Caco-2 (cell line): ENCODE measurements at regions not wholly inside any gene's neighbourhood (a gene's known extent, or its start where the extent isn't known, plus 50 kb on each side); places are given as distances from the start of the nearest gene placed in this dataset.
"Not testable (repeated sequence)": the region's sequence is repeated elsewhere in the genome, so short reads cannot be mapped to it uniquely, and the experiment has no call there.

Experiments used
- BruUV-seq: library from RNA; stranded (reverse); fragments of 400-500 nt; replicated peaks from 2 replicates; lab custom pipeline; 2021; lab: Mats Ljungman, UMichigan
- CTCF ChIA-PET: fragments of 300-600 bp; sonication (Branson Sonifier 250); formaldehyde crosslinking; loops from one replicate; lab custom pipeline; 2022; ENCODE audit warnings: antibody characterized with exemption; lab: Charles Lee
- POLR2A ChIA-PET: fragments of 300-600 bp; sonication (Branson Sonifier 250); formaldehyde crosslinking; loops from one replicate; lab custom pipeline; 2022; ENCODE audit warnings: antibody characterized with exemption; lab: Charles Lee
- DNase-seq, 2 experiments: peaks; one replicate each; pipeline versions ENCODE4 v3.0.0 to v3.0.0-alpha.2; 2020 to 2022
- H3K27me3 ChIP-seq: replicated peaks from 2 replicates; pipeline ENCODE4 v1.6.0; 2011; ENCODE audit warnings: low read length; ENCODE audit not compliant: control insufficient read depth, insufficient read depth
- H3K36me3 ChIP-seq: 2 replicates; pipeline ENCODE4 v1.5.1; 2011; ENCODE audit warnings: low read length; ENCODE audit not compliant: control insufficient read depth, insufficient read depth
- H3K4me1 ChIP-seq: fragments of 250-450 bp; sonication (Bioruptor Pico); 2 replicates; pipeline ENCODE4 v1.5.1; 2020; ENCODE audit warnings: mild to moderate bottlenecking
- H3K4me3 ChIP-seq: 2 replicates; pipeline ENCODE4 v1.5.1; 2011; ENCODE audit warnings: low read depth, mild to moderate bottlenecking, control low read depth, low read length
- H3K9me3 ChIP-seq: fragments of 250-450 bp; sonication (Bioruptor Pico); 2 replicates; pipeline ENCODE4 v1.5.1; 2020; ENCODE audit warnings: mild to moderate bottlenecking, moderate library complexity
- H3K27ac Mint-ChIP-seq: one replicate; pipeline ENCODE4 v1.8.0; 2022; ENCODE audit warnings: mixed read lengths; ENCODE audit not compliant: unreplicated experiment
- H3K27me3 Mint-ChIP-seq: one replicate; pipeline ENCODE4 v1.8.0; 2022; ENCODE audit warnings: mixed read lengths; ENCODE audit not compliant: insufficient read depth, unreplicated experiment
- H3K36me3 Mint-ChIP-seq: one replicate; pipeline ENCODE4 v1.8.0; 2022; ENCODE audit warnings: mild to moderate bottlenecking, mixed read lengths; ENCODE audit not compliant: insufficient read depth, unreplicated experiment
- H3K4me1 Mint-ChIP-seq: one replicate; pipeline ENCODE4 v1.8.0; 2022; ENCODE audit warnings: low read depth, mixed read lengths; ENCODE audit not compliant: unreplicated experiment
- H3K4me3 Mint-ChIP-seq: one replicate; pipeline ENCODE4 v1.8.0; 2022; ENCODE audit warnings: mild to moderate bottlenecking, moderate library complexity, mixed read lengths; ENCODE audit not compliant: unreplicated experiment
- H3K9me3 Mint-ChIP-seq: one replicate; pipeline ENCODE4 v1.8.0; 2022; ENCODE audit warnings: mixed read lengths; ENCODE audit not compliant: unreplicated experiment
- intact Hi-C: fragments of 100-400 bp; cut with micrococcal nuclease; formaldehyde crosslinking; loops from one replicate; pipeline ENCODE4 v1.10.0; 2022; ENCODE audit not compliant: unreplicated experiment
- TF ChIP-seq, protein P1 (sequence below), 2 experiments: fragments of 200-600 bp in 1 of 2; IDR thresholded peaks; 1 replicate in 1 of 2; 2 replicates in 1 of 2; pipeline versions ENCODE4 v1.5.1 to v1.8.0; 2011 to 2022; ENCODE audit warnings: antibody characterized with exemption in 1 of 2, control low read depth in 1 of 2, inconsistent platforms in 1 of 2, low read depth in 1 of 2, low read length in 1 of 2, mild to moderate bottlenecking in 1 of 2, moderate library complexity in 1 of 2; ENCODE audit not compliant: insufficient read depth in 1 of 2, severe bottlenecking in 1 of 2, unreplicated experiment in 1 of 2

DNA sequence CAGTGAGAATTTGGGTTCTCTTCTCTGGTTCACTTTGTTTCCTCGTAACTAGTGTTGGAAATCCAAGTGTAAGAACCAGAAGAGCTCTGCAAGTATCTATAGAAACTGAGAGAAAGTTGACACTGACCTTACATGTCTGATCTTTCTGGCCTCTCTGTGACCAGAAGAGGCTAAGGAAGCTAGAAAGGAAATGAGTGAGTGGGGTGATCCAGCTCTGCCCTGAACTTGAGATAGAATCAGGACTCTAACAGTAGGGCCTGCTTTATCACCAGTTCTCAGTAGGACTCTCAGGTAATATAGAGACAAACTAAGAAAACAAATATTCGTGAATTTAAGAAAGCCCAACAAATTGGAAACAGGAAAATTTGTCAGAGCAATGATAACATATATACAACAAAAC lies 441.2 kb upstream of the ZNF804A start:
- Histone ChIP-seq H3K9me3 (no peaks in the 10 kb centered on the region), H3K27me3 (no peaks in the 10 kb centered on the region), H3K4me1 (no peaks in the 10 kb centered on the region), H3K4me3 (no peak overlapping the region), H3K36me3 (no peaks in the 10 kb centered on the region)
- Mint-ChIP-seq H3K4me1 (no peaks in the 10 kb centered on the region), H3K27me3 (no peaks in the 10 kb centered on the region), H3K27ac (no peak overlapping the region), H3K4me3 (no peak overlapping the region), H3K36me3 (no peaks in the 10 kb centered on the region), H3K9me3 (no peaks in the 10 kb centered on the region)
- BruUV-seq: no TSS peak
- TF ChIP-seq, protein P1, sequence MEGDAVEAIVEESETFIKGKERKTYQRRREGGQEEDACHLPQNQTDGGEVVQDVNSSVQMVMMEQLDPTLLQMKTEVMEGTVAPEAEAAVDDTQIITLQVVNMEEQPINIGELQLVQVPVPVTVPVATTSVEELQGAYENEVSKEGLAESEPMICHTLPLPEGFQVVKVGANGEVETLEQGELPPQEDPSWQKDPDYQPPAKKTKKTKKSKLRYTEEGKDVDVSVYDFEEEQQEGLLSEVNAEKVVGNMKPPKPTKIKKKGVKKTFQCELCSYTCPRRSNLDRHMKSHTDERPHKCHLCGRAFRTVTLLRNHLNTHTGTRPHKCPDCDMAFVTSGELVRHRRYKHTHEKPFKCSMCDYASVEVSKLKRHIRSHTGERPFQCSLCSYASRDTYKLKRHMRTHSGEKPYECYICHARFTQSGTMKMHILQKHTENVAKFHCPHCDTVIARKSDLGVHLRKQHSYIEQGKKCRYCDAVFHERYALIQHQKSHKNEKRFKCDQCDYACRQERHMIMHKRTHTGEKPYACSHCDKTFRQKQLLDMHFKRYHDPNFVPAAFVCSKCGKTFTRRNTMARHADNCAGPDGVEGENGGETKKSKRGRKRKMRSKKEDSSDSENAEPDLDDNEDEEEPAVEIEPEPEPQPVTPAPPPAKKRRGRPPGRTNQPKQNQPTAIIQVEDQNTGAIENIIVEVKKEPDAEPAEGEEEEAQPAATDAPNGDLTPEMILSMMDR (IDR thresholded peaks at IDR 0.05; ENCODE audit: insufficient read depth in 1 of 2, low read depth in 1 of 2, low read length in 1 of 2, severe bottlenecking in 1 of 2, unreplicated experiment in 1 of 2): no peak
- no peak for DNase-seq
- CTCF ChIA-PET: no interaction called here
- intact Hi-C loops: no loop called here
- POLR2A ChIA-PET: no interaction called here

DNA sequence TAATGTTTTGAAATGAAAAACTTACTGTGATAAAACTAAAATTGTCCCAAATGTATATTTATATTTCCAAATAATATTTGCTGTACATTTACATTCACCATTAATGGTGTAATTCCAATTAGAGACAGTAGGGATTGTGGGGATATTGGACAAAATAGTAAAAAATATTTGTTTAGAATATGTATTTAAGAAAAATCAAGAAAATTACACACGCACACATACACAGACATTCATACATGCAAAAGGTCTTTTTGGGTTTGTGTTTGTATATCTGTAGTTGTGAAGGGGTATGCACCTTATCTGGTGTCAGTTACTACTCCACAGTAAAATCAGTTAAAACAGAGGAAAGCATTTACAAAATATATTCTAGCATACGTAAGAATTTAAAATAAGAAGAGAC lies 435.9 kb upstream of the ZNF804A start:
- Histone ChIP-seq H3K4me1 (no peaks in the 10 kb centered on the region), H3K9me3 (no peaks in the 10 kb centered on the region), H3K27me3 (no peaks in the 10 kb centered on the region), H3K4me3 (no peak overlapping the region), H3K36me3 (no peaks in the 10 kb centered on the region)
- no peaks in the 10 kb centered on the region for H3K36me3 Mint-ChIP-seq
- no peak overlapping the region for H3K27ac Mint-ChIP-seq
- no TSS peak for BruUV-seq
- no peaks in the 10 kb centered on the region for H3K27me3 Mint-ChIP-seq
- POLR2A ChIA-PET: no interaction called here
- DNase-seq: no peak
- no peaks in the 10 kb centered on the region for H3K9me3 Mint-ChIP-seq
- intact Hi-C loops: no loop called here
- CTCF ChIA-PET: no interaction called here
- H3K4me1 Mint-ChIP-seq: no peaks in the 10 kb centered on the region
- TF ChIP-seq, protein P1 (IDR thresholded peaks at IDR 0.05; ENCODE audit: insufficient read depth in 1 of 2, low read depth in 1 of 2, low read length in 1 of 2, severe bottlenecking in 1 of 2, unreplicated experiment in 1 of 2): no peak
- no peak overlapping the region for H3K4me3 Mint-ChIP-seq

DNA sequence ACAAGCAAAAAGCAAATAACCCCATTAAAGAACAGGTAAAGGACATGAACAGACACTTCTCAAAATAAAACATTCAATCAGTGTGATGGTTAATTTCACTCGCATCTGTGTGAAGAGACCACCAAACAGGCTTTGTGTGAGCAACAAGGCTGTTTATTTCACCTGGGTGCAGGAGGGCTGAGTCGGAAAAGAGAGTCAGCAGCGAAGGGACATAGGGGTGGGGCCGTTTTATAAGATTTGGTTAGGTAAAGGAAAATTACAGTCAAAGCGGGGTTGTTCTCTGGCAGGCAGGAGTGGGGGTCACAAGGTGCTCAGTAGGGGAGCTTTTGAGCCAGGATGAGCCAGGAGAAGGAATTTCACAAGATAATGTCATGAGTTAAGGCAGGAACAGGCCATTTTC lies 429.5 kb upstream of the ZNF804A start:
- H3K9me3 Mint-ChIP-seq, BruUV-seq, POLR2A ChIA-PET, H3K4me3 Mint-ChIP-seq, H3K4me1 ChIP-seq, H3K36me3 ChIP-seq, H3K27ac Mint-ChIP-seq, DNase-seq, H3K36me3 Mint-ChIP-seq, intact Hi-C loops, H3K27me3 Mint-ChIP-seq, H3K27me3 ChIP-seq, H3K9me3 ChIP-seq, CTCF ChIA-PET, H3K4me1 Mint-ChIP-seq, H3K4me3 ChIP-seq: not testable (repeated sequence)

DNA sequence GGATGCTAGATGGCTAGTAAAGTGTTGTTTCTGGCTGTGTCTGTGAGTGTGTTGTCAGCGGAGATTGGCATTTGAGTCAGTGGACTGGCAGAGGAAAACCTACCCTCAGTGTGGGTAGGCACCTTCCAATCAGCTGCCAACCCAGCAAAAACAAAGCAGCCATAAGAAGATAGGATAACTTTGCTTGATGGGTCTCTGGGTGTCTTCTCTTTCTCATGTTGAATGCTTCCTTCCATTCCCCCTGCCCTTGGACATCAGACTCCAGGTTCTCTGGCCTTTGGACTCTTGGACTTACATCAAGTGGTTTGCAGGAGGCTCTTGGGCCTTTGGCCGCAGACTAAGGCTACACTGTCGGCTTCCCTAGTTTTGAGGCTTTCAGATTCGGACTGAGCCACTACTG lies 429.0 kb upstream of the ZNF804A start:
- Histone ChIP-seq H3K4me1 (no peaks in the 10 kb centered on the region), H3K4me3 (no peak overlapping the region), H3K27me3 (no peaks in the 10 kb centered on the region), H3K36me3 (no peaks in the 10 kb centered on the region), H3K9me3 (no peaks in the 10 kb centered on the region)
- intact Hi-C loops: no loop called here
- H3K4me3 Mint-ChIP-seq: no peak overlapping the region
- no TSS peak for BruUV-seq
- TF ChIP-seq, protein P1 (IDR thresholded peaks at IDR 0.05; ENCODE audit: insufficient read depth in 1 of 2, low read depth in 1 of 2, low read length in 1 of 2, severe bottlenecking in 1 of 2, unreplicated experiment in 1 of 2): no peak
- no peaks in the 10 kb centered on the region for H3K36me3 Mint-ChIP-seq
- ChIA-PET CTCF (no interaction called here), POLR2A (no interaction called here)
- H3K4me1 Mint-ChIP-seq: no peaks in the 10 kb centered on the region
- no peak overlapping the region for H3K27ac Mint-ChIP-seq
- H3K27me3 Mint-ChIP-seq: peaks cover 3% of the 10 kb centered on the region
- H3K9me3 Mint-ChIP-seq: no peaks in the 10 kb centered on the region
- no peak for DNase-seq
